Osteoblast (primary cell): ENCODE measurements at regions not wholly inside any gene's neighbourhood (a gene's known extent, or its start where the extent isn't known, plus 50 kb on each side); places are given as distances from the start of the nearest gene placed in this dataset.
A peak's percentile ranks its signal among the peaks of the same experiment; 100 is the strongest.

Source experiments
- DNase-seq: peaks from one replicate; pipeline ENCODE4 v3.0.0; 2011; ENCODE audit warnings: low spot score, mixed read lengths; ENCODE audit not compliant: insufficient read length; ENCODE audit errors: missing footprints
- H2AFZ ChIP-seq: 2 replicates; pipeline ENCODE4 v1.6.0; 2011; ENCODE audit warnings: mild to moderate bottlenecking, low read length
- H3K27ac ChIP-seq: 2 replicates; pipeline ENCODE4 v1.5.1; 2011; ENCODE audit warnings: mild to moderate bottlenecking, low read depth, low read length, moderate library complexity
- H3K27me3 ChIP-seq: 2 replicates; pipeline ENCODE4 v1.6.0; 2012; ENCODE audit warnings: mild to moderate bottlenecking, control low read depth, inconsistent platforms, low read length, moderate library complexity; ENCODE audit not compliant: insufficient read depth
- H3K36me3 ChIP-seq: 2 replicates; pipeline ENCODE4 v1.5.1; 2011; ENCODE audit warnings: mild to moderate bottlenecking, low read length, control low read depth, moderate library complexity; ENCODE audit not compliant: insufficient read depth
- H3K4me1 ChIP-seq: 2 replicates; pipeline ENCODE4 v1.5.1; 2011; ENCODE audit warnings: mild to moderate bottlenecking, low read length, control low read depth, moderate library complexity; ENCODE audit not compliant: insufficient read depth
- H3K4me2 ChIP-seq: 2 replicates; pipeline ENCODE4 v1.6.0; 2011; ENCODE audit warnings: mild to moderate bottlenecking, low read length; ENCODE audit not compliant: insufficient read depth
- H3K4me3 ChIP-seq: fragments of 200-600 bp; sonication (generic); 3 replicates; pipeline ENCODE4 v1.5.1; 2012; ENCODE audit warnings: mild to moderate bottlenecking, low read length, inconsistent platforms; ENCODE audit not compliant: insufficient read depth
- H3K79me2 ChIP-seq: 2 replicates; pipeline ENCODE4 v1.6.0; 2012; ENCODE audit warnings: mild to moderate bottlenecking, low read length, control low read depth, inconsistent platforms; ENCODE audit not compliant: insufficient read depth
- H3K9me3 ChIP-seq: 2 replicates; pipeline ENCODE4 v1.5.1; 2011; ENCODE audit warnings: low read depth, low read length, control low read depth
- H4K20me1 ChIP-seq: 2 replicates; pipeline ENCODE4 v1.6.0; 2012; ENCODE audit warnings: mild to moderate bottlenecking, low read length, control low read depth; ENCODE audit not compliant: insufficient read depth
- CTCF ChIP-seq: IDR thresholded peaks from 2 replicates; pipeline ENCODE4 v1.5.1; 2011; ENCODE audit warnings: mild to moderate bottlenecking, low read depth, low read length, moderate library complexity; ENCODE audit errors: extremely low read depth

- peak overlapping the region; percentile 64 for H2AFZ ChIP-seq
- H4K20me1 ChIP-seq, result no peaks in the 10 kb centered on the region
- no peak for DNase-seq
- H3K4me1 ChIP-seq, result peaks cover 4% of the 10 kb centered on the region
- no peaks in the 10 kb centered on the region for H3K79me2 ChIP-seq
- H3K27me3 ChIP-seq, result peaks cover 10% of the 10 kb centered on the region
- no peaks in the 10 kb centered on the region for H3K36me3 ChIP-seq
- no peak overlapping the region for H3K27ac ChIP-seq
- H3K9me3 ChIP-seq, result no peaks in the 10 kb centered on the region
- H3K4me3 ChIP-seq, result peak overlapping the region; percentile 29
- no peak for TF ChIP-seq CTCF
- peak overlapping the region; percentile 69 for H3K4me2 ChIP-seq
Measured at GRCh38 chr20:23244156-23244915, 106.3 kb upstream of the NXT1 start.

- H2AFZ ChIP-seq, result peak overlapping the region; percentile 64
- H3K36me3 ChIP-seq, result no peaks in the 10 kb centered on the region
- peaks cover 4% of the 10 kb centered on the region for H3K4me1 ChIP-seq
- no peaks in the 10 kb centered on the region for H4K20me1 ChIP-seq
- no peaks in the 10 kb centered on the region for H3K9me3 ChIP-seq
- peak overlapping the region; percentile 69 for H3K4me2 ChIP-seq
- H3K79me2 ChIP-seq, result no peaks in the 10 kb centered on the region
- TF ChIP-seq CTCF, result no peak
- H3K27me3 ChIP-seq, result peaks cover 10% of the 10 kb centered on the region
- H3K4me3 ChIP-seq, result no peak overlapping the region
- no peak overlapping the region for H3K27ac ChIP-seq
- no peak for DNase-seq
Measured at GRCh38 chr20:23243791-23244155, 106.8 kb upstream of the NXT1 start.

DNA sequence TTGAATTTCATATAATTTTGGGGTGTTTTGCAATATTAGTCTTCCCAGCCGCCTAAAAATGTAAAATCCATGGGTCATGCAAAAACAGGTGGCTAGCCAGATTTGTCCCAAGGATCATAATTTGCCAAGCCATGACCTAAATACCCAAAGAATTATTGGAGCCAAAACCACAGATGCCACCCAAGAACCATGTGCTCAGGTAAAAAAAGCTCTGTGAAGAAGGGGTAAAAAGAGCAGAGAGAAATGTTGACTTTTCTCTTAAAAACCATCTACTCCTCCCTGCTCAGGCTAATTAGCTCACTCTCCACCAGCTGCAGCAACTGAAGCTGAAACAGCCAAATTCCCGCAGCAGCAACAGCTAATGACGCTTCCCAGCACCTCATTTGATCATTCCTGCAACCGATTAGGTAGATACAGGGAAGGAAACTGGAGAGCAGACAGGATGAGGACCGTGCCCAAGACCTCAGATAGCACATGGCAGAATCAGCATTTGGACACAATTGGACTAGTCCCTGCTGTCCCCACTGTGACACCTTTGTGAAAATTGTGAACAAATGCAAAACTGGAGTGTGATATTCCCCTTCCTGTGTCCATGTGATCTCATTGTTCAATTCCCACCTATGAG is 107.9 kb upstream of the NXT1 start:
- Histone ChIP-seq H3K79me2 (no peaks in the 10 kb centered on the region), H2AFZ (no peak overlapping the region), H3K4me1 (peaks cover 4% of the 10 kb centered on the region), H3K27me3 (peaks cover 14% of the 10 kb centered on the region), H3K4me2 (no peak overlapping the region), H3K36me3 (no peaks in the 10 kb centered on the region), H4K20me1 (no peaks in the 10 kb centered on the region), H3K9me3 (no peaks in the 10 kb centered on the region), H3K27ac (no peak overlapping the region), H3K4me3 (no peak overlapping the region)
- DNase-seq, result no peak
- no peak for TF ChIP-seq CTCF

DNA sequence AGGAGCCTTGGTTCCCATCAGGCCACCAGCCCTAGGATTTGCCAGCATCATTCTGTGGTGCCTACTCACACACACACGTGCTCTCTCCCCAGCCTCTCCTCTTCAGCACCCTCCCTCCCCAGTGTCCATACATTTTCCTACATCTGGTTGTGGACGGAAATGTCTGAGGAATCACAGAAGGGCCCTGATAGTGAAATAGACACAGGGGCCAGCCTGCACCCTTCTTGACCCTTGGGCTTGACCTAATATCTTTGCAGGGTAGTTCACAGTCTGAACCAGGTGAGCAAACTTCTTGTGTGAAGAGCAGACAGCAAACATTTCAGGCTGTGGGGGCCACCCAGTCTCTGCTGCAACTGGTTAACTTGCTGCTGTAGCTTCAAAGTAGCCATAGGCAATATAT is 108.5 kb upstream of the NXT1 start:
- H4K20me1 ChIP-seq, result no peaks in the 10 kb centered on the region
- H3K9me3 ChIP-seq, result no peaks in the 10 kb centered on the region
- H3K27ac ChIP-seq, result no peak overlapping the region
- no peak overlapping the region for H3K4me2 ChIP-seq
- TF ChIP-seq CTCF, result no peak
- peaks cover 4% of the 10 kb centered on the region for H3K4me1 ChIP-seq
- no peaks in the 10 kb centered on the region for H3K79me2 ChIP-seq
- H2AFZ ChIP-seq, result no peak overlapping the region
- no peaks in the 10 kb centered on the region for H3K36me3 ChIP-seq
- no peak overlapping the region for H3K4me3 ChIP-seq
- DNase-seq, result no peak
- peaks cover 11% of the 10 kb centered on the region for H3K27me3 ChIP-seq
